Fibroblast of skin of left biceps (primary cell): ENCODE measurements at regions not wholly inside any gene's neighbourhood (a gene's known extent, or its start where the extent isn't known, plus 50 kb on each side); places are given as distances from the start of the nearest gene placed in this dataset.
A peak's percentile ranks its signal among the peaks of the same experiment; 100 is the strongest.

Experiments
- DNase-seq, 2 experiments: peaks; one replicate each; pipeline ENCODE4 v3.0.0-alpha.2; 2013; ENCODE audit warnings: low read depth in 2 of 2

DNA sequence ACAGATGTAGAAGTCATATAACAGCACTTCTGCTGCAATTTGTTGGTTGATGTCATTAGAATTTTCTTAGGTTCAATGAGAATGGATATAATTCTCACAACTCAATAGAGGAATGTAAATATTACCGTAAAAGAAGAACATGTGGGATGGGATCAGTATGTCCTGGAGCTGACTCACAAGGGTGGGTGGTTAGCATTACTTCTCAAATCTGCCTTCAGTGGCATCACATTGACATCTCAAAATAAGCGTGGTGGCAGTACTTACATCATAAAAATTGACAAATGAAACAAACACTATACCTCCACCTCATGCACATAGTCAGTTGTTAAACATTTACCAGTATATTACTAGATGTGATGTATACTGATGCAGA is 1068.0 kb upstream of the CADM2 start:
- no peak for DNase-seq

DNA sequence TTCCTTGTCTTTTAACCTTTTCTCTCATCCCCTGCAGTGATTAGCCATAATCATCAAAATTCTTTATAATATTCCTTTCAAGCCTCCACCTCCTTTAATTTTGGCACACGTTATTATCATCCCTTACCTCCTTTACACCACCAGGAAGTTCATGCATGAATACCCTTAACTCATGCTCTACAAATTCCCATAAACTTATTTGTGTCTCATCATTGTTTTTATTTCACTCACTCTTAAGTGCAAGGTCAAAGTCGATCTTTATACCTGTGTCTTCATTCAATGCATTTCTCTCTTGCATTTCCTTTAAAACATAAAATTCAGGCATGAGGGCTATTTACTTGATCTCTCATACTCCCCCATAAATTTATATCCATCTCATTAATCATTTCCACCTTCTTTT is 1064.6 kb upstream of the CADM2 start:
- no peak for DNase-seq

DNA sequence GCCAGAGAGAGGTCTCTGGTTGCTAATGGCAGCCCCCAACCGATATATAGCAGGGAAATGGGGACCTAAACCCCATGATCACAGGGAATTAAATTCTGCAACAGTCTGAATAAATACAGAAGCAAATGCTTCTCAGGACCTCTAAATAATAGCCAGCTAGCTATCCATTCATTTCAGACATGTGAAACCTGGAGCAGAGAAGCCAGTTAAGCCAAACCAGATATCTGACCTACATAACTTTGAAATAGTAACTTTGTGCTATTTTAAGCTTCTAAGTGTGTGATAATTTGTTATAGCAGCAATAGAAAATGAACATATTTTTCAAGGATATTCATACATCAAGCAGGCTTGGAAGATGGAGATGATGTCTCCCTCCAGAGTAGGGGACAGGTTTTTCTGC is 1062.9 kb upstream of the CADM2 start:
- DNase-seq, result no peak

DNA sequence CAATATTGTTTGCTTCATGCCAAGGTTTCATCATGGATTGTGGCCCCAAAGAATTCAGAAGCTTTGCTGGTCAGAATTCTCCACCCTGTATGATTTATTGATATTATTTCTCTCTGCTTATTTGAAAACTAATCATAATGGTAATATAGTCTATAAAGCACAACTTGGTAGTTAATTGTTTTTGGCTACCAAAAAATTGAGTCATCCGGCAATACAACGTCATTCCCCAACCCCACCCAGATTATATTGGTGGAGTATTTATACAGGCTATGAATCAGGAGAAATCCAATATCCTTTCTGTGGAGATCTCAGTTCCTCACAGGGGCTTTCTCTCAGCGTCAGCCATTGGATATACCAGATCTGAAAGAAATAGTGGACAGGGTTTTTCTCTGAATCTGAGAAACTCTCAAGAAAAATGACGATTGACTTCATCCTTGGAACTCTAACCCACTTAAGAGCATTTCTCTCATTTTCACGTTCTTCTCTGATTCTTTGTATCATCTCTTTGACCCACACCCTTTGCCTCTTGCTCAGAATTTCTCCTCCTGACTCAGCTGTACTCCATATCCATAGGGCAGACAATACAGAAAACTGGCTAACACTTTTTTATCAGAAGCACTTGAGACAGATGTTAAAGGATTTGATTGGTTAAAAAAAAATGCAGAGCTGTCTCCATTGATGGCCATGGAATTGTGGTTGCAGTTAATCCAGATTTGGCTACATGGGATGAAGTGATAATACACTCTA is 1055.8 kb upstream of the CADM2 start:
- DNase-seq, result no peak

DNA sequence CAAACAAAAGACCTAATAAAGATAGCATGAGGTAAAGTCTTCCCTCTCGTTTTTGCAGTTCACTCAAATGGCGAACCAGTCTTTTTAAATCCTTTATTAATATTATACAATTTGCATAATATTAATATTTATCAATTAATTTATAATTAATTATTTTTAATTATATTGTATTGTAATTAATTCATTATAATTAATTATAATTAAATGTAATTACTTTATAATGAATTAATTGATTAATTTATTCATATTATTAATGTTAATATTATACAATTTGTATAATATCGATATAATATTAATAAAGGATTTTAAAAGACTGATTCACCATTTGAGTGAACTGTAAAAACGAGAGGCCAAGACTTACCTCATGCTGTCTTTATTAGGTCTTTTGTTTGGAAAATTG is 1045.4 kb upstream of the CADM2 start:
- DNase-seq, result no peak

DNA sequence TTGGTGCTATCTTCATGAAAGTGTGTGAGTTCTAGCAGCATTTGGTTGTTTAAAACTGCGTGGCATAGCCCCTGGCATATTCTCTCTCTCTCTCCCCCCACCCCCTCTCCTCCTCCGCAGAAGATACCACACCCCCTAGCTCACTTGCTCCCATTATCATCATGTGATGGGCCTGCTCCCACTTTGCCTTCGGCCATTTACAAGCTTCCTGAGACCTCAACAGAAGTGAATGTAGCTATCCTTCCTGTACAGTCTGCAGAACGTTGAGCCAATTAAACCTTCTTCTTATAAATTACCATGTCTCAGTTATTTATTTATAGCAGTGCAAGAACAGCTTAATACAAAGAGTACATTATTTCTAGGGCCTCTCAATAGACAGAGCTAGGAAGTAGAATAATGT is 1032.5 kb upstream of the CADM2 start:
- DNase-seq, result no peak

DNA sequence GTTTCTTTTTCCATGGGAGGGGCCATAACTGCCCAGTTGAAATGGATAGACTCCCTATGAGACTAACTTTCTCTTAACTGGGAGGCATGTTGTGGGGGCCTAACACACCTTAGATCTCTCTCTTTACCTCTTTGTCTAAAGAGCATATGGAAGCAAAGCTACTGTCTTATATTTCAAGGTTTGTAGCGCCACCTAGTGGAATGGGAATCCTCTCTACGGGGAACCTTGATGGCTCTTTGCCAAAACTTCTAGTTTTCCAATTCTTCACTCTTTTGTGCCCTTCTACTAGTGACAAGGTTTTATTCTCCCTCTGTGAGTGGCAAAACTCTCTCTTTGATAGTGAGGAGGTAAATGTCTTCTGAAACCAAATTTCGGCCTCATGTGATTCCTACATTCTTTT is 1030.4 kb upstream of the CADM2 start:
- DNase-seq, result no peak

DNA sequence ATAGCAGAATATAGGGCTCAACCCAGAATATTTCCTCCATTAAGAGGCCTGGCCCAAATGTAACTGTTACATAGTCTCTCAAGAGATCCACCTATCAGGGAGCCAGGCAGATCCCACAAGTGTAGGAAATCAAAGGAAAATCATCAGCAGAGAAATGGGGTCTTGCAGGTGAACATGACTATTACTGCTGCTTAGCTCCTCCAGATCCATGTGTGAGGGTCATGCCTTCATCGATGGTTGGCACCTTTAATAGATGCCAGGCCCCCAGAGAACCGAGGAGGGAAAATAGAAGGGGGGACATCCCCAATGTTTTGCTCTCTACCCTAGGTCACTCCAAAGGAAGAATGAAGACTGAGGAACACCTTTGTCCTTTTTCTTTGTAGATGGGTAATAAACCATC is 1029.9 kb upstream of the CADM2 start:
- DNase-seq, result no peak

DNA sequence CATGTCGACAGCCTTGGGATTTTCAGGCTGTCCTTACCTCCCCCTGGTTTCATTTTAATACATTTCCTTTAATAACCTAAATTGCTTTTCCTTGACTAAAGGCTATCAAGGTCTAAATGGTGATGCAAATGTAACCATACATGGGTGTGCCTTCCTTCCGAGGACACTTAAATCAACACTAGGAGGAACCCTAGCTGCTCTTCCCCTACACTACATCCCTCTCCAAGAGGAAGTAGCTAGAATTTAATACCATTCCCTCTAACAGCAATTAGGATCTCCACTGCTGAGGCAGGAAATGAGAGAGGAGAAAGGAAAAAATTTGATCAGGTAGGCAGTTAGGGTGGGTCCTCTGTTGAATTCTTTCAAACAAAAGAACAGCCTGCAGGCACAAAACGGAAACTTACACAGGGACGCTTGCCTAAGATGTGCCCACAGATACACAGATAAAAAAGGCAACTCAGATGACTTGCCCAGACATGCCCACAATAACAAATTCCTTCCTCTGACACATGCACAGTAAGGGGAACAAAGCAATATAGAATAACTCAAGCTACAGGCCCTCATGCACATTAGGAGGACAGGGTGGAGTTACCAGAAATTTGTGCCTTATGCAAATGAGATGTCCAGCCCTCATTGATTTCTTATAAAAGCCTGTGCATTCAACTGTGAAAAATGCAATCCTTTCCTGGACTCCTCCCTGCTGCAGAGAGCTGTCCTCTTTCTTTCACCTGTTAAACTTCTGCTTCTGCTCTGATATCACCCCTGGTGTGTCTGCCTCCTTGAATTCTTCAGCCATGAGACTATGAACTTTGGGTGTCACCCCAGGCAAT is 1024.4 kb upstream of the CADM2 start:
- DNase-seq, result no peak

DNA sequence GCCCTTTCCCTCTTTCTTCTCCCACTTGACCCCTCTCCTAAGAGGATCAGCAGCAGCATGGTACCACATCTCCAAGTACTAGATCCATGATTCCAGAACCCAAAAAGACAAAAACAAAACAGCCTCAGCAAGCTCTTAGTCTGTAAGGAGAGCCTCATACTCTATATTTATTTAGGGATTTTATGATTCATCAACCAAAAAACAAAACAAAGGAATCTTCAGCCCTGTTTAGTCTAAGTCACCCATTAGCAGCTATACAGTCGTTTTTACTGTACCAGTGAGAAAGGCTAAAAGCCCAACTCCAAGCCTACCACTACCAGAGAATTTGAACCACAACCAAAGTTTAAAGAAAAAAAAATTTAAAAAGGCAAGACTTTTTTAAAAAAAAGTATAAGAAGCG is 1020.3 kb upstream of the CADM2 start:
- DNase-seq, result no peak

DNA sequence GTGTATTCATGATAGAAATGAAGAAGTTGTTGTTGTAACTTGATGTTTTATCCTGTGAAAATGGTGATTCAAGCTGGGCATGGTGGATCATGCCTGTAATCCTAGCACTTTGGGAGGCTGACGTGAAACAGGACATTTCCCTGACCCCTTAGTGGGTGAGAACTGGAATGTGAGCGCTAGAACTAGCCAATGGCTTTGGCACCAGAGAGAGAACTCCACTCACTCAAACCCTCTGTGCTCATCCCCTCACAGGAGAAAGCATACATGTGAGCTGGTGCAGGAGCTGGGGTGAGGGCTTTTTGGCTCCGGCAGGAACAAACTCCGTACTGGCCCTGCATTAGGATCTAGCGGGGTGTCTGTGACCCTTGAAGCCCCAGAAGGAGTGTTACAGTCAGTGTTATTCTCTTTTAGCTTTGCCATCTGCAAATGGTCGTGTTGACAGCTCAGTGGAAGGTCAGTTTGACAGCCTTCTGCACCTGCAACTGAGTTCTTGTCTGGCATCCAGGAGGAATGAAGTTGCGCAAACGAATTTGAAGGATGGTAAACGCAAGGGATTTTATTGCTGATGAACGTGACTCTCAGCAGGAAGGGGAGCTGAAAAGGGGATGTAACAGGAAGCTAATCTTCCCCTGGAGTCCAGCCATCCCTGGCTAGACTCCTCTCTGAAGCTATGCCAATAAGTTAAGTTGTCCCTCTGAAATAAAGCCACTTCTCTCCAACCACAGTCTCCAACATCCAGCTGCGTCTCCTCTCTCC is 1016.6 kb upstream of the CADM2 start:
- DNase-seq, result no peak

DNA sequence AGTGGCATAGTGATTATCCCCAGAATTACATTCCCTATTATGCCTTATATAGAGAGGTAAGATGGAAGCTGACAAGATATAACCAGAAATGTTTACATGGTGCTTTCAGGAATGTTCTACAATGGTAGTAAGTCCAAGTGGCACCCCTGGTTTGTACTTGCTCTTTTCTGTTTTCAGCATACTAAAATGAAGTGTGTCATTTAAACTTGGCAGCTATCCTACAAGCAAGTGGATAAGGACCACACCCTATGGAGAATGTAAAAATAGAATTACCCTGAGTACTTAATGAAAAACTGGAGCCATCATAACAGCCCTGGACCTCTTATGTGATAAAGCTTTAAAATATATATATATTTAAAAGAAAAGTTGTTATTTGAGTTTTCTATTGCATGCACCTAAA is 1012.7 kb upstream of the CADM2 start:
- no peak for DNase-seq

DNA sequence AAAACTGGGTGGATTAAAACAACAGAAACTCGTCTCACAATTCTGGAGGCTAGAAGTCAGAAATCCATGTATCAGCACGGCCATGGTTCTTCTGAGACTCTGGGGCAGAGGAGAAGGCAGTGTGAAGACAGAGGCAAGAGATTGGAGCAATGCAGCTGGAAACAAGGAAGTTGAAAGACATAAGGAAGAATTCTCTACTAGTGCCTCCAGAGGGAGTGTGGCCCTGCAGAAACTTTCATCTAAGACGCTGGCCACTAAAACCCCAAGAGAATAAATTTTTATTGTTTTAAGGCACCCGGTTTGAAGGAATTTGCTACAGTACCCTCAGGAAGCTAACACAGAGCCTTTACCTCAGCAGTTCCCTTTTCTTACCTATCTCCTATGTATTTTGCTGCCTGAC is 1012.2 kb upstream of the CADM2 start:
- no peak for DNase-seq

DNA sequence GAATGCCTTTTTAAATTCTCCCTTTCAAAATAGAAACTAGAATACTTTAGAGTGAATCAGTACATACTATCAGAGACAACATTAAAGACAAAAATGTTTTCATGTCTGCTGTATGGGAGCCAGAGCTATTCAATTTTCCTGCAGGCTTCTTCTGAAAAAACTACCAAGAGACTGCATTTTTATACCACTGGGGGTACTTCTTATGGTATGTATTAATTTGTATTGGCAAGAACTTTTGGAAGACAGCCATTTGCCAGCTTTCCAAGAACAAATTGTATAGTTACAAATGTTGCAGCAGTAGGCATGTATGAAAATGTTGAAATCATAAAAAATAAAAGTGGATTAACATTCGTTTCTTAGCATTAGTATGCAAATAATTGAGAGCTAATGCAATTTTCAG is 1010.0 kb upstream of the CADM2 start:
- DNase-seq, result no peak

DNA sequence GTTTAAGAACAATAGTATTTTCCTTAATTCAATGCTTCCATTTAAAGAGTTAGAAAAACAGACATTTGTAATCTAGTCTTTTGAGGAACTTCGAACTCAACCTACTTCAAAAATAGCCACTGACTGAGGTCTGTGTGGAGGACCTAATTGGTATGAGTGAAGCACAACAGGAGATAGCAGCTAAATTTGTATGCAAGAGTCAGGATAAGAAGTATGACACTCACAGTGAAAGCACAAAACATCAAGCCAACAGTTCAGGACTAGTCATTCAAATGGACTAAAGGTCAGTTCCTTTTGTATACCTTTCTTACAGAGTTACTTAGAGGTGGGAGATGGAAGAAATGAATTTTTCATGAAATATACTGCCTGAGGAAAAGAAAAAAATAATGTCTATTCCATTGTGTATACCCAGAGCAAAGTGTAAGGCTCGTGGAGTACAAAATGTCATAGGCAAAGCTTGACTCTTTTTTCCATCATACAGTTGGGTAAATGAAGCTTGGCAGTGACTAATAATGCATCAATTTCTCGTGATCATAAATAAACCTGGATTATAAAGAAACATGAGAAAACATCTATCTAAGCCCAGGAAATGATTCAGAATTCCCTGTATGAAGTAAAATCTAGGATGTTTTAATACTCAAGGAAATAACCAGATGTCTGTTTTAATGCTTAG is 1005.2 kb upstream of the CADM2 start:
- DNase-seq, result no peak

DNA sequence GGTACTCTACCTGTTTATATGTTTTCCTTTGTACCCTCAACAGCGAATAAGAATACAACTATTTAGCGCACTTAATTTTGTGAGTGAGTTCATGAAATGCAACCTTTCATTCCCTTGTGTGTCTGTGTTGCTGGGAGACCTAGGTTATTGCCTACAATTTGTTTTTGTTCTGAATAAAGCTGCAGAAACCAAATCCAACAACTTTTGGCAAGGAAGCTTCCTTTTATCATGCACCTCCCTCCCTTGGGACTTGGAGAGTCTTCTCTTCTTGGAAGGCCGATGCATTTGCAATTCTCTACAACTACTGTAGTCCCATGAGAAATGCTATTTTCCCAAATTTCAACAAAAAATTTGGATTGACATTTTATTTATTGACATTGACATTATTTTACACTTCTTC is 1002.4 kb upstream of the CADM2 start:
- no peak for DNase-seq

DNA sequence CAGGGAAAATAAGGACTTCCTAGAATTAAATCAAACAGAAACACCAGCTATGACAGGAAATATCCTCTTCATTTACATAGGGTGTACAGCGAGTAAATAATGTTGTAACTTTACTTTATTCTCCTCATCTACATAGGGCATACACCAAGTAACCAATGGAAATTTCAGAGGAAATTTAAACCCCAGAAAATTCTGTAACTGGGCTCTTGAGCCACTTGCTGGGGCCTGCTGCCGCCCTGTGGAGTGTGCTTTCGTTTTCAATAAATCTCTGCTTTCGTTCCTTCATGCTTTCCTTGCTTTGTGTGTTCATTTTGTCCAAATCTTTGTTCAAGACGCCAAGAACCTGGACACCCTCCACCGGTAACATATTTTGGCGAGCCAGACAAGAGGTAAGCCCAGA is 990.4 kb upstream of the CADM2 start:
- DNase-seq, result no peak

DNA sequence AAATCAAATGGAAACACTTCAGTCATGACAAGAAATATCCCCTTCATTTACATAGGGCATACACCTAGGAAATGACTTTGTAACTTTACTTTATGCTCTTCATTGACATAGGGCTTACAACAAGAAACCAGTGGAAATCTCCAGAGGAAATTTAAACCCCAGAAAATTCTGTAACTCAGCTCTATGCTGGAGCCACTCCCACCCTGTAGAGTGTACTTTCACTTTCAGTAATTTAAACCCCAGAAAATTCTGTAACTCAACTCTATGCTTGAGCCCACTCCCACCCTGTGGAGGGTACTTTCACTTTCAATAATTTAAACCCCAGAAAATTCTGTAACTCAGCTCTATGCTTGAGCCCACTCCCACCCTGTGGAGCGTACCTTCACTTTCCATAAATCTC is 987.1 kb upstream of the CADM2 start:
- DNase-seq, result no peak

DNA sequence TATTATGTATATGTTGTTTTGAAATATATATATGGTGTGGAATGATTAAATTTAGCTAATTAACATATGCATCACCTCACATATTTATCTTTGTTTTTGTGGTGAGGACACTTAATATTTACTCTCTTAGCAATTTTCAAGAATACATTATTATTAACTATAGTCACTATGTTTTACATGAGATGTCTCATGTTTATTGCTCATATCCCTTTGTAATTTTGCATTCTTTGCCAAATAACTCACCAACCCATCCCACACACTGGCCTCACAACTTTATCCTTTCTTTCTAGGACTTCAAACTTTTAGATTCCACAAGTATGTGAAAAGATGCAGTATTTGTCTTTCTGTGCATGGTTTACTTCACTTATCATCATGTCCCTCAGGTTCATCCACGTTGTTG is 950.2 kb upstream of the CADM2 start:
- no peak for DNase-seq

DNA sequence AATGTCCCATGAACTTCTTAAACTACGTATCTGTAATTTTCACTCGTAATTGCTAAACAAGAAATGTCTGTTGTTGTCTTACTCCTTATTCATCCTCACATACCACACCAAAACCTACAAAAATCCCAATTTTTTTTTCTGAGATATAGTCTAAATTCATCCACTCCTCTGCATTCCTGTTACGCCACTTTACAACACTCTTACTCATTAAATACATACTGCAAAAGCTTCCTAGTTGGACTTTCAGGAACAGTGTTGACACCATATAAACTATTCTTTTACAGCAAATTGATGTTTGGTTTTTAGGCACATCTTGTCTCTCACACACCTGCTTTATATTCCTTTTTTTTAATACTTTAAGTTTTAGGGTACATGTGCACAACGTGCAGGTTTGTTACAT is 934.9 kb upstream of the CADM2 start:
- no peak for DNase-seq

DNA sequence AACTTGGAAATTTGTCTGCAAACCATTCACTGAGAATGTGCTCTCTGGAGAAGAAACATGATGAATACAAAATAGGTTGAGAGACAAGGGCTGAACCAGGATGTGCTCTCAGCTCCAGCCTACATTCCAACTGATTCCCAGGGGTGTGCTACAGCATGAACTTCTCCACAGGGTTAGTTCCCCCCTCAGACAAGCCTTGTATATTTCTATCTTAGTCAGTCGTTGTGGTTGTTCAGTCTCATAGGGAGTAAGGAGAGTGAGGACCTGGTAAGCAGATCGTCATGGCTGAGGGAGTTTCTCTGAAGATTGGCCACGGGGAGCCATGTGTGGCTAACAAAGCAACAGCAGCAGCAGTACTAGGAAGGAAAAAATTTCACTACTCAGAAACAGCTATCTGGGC is 919.7 kb upstream of the CADM2 start:
- peak in 1 of 2 experiments; percentile 0 for DNase-seq

DNA sequence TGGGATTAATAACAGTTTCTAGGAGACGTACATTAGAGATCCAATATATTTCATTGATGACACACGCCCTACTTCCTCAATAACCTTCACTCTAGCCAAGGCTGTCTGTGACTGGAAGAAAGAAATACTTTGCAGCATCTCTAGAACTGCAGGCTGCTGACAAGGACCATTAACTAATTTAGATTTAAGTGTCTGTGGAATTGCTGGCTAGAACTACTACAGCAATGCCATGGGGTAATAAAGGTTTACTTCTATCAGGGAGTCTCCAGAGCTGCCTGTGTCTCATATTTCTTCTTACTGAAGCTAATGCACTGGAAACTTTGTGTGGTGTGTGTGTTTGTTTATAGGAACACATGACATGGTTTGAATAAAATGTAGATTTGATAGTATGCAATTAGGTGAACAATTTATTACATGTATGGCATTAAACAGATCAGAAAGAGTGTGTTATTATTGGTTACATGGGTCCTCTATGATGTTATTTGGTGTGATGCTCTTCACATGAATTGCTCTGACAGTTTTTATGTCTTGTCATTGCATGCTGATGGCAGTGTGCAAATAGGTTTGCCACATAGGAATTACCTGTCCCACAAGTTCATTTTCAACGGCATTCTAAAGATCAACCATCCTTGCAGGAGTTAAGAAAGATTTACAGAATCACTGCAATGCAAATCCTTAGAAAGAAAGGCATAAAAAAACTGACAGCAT is 916.2 kb upstream of the CADM2 start:
- DNase-seq, result no peak
